ENCODE measurements at regions not wholly inside any gene's neighbourhood (a gene's known extent, or its start where the extent isn't known, plus 50 kb on each side); places are given as distances from the start of the nearest gene placed in this dataset.

- TF ChIP-seq POLR2AphosphoS5 (IDR thresholded peaks at IDR 0.05; ENCODE audit: borderline replicate concordance, low read depth, low read length) (no peak), EZH2 (IDR thresholded peaks at IDR 0.05) (no peak)
These were observed 920.2 kb upstream of the SOX9 start for GRCh38 chr17:71200597-71200996.
